Parathyroid adenoma (tissue), 2 donors: ENCODE measurements at regions not wholly inside any gene's neighbourhood (a gene's known extent, or its start where the extent isn't known, plus 50 kb on each side); places are given as distances from the start of the nearest gene placed in this dataset.

Source experiments
- H2AFZ ChIP-seq: fragments of 300-600 bp; sonication (generic); one replicate; pipeline ENCODE4 v1.7.0; 2017; ENCODE audit warnings: antibody characterized with exemption, mild to moderate bottlenecking
- H3K27ac ChIP-seq: fragments of 300-600 bp; sonication (generic); one replicate; pipeline ENCODE4 v1.7.0; 2017
- H3K27me3 ChIP-seq: fragments of 300-600 bp; sonication (generic); one replicate; pipeline ENCODE4 v1.7.0; 2017; ENCODE audit warnings: low read length; ENCODE audit not compliant: control insufficient read depth, insufficient read depth
- H3K36me3 ChIP-seq: fragments of 300-600 bp; sonication (generic); one replicate; pipeline ENCODE4 v1.7.0; 2017; ENCODE audit warnings: low read length; ENCODE audit not compliant: control insufficient read depth, insufficient read depth
- H3K4me1 ChIP-seq: fragments of 300-600 bp; sonication (generic); one replicate; pipeline ENCODE4 v1.7.0; 2017; ENCODE audit warnings: control low read depth
- H3K4me2 ChIP-seq: fragments of 300-600 bp; sonication (generic); one replicate; pipeline ENCODE4 v1.7.0; 2017; ENCODE audit warnings: low read length
- H3K4me3 ChIP-seq: fragments of 300-600 bp; sonication (generic); one replicate; pipeline ENCODE4 v1.7.0; 2017; ENCODE audit warnings: low read depth, low read length
- H3K79me2 ChIP-seq: fragments of 300-600 bp; sonication (generic); one replicate; pipeline ENCODE4 v1.7.0; 2017; ENCODE audit warnings: control low read depth
- H3K9ac ChIP-seq: fragments of 300-600 bp; sonication (generic); one replicate; pipeline ENCODE4 v1.7.0; 2017; ENCODE audit warnings: mild to moderate bottlenecking
- H3K9me3 ChIP-seq: fragments of 300-600 bp; sonication (generic); one replicate; pipeline ENCODE4 v1.7.0; 2017; ENCODE audit warnings: low read length; ENCODE audit not compliant: control insufficient read depth
- CTCF ChIP-seq: fragments of 300-600 bp; sonication (generic); IDR thresholded peaks from one replicate; pipeline ENCODE4 v1.7.0; 2017; ENCODE audit warnings: antibody characterized with exemption, mild to moderate bottlenecking
- donor health status: primary hyperparathyroidism.

- Histone ChIP-seq H3K4me3 (no peak overlapping the region), H3K27me3 (no peaks in the 10 kb centered on the region), H3K27ac (no peak overlapping the region), H2AFZ (no peak overlapping the region), H3K4me2 (no peak overlapping the region), H3K36me3 (no peaks in the 10 kb centered on the region), H3K4me1 (no peaks in the 10 kb centered on the region), H3K79me2 (no peaks in the 10 kb centered on the region), H3K9me3 (no peaks in the 10 kb centered on the region), H3K9ac (no peak overlapping the region)
- no peak for TF ChIP-seq CTCF
These were observed 143.8 kb upstream of the APCDD1 start for GRCh38 chr18:10310626-10311025.

DNA sequence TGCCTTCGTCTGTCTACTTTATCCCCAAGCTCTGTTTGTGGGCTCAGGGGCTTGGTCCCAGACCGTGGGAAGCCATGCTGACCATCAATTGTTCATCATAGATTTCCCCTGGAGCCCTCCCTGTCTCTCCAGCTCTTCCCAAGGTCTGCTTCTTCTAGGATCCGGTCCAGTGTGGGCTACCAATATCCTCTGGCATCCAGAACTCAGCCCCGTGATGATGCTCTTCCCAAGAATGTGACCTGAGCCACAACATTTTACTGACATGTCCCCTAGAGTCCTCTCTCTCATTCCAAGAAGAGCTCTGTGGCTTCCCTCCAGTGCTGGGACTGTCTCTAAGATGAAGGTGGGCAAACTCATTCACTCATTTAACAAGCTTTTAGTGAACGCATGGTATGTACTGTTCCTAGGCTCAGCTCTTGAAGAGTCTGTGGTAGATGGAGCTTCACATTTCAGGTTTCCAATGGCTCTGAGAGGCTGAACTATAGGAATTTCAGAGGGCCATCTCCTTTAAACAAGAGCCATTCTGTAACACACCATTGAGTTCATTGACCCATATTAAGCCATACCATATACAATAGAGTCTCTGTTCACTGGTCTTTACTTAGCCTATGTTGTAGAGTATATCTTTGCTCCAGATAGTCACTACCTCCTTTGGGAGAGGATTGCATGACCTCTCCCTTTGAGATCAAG, 142.0 kb upstream of the APCDD1 start:
- Histone ChIP-seq H3K9ac (no peak overlapping the region), H3K36me3 (no peaks in the 10 kb centered on the region), H3K4me3 (no peak overlapping the region), H3K4me1 (no peaks in the 10 kb centered on the region), H2AFZ (no peak overlapping the region), H3K4me2 (no peak overlapping the region), H3K27me3 (no peaks in the 10 kb centered on the region), H3K79me2 (no peaks in the 10 kb centered on the region), H3K27ac (no peak overlapping the region), H3K9me3 (no peaks in the 10 kb centered on the region)
- TF ChIP-seq CTCF: no peak

- Histone ChIP-seq H3K4me1 (no peaks in the 10 kb centered on the region), H3K36me3 (no peaks in the 10 kb centered on the region), H2AFZ (no peak overlapping the region), H3K27ac (no peak overlapping the region), H3K79me2 (no peaks in the 10 kb centered on the region), H3K9me3 (no peaks in the 10 kb centered on the region), H3K4me2 (no peak overlapping the region), H3K4me3 (no peak overlapping the region), H3K9ac (no peak overlapping the region), H3K27me3 (no peaks in the 10 kb centered on the region)
- no peak for TF ChIP-seq CTCF
These were observed 141.5 kb upstream of the APCDD1 start for GRCh38 chr18:10313016-10313342.

DNA sequence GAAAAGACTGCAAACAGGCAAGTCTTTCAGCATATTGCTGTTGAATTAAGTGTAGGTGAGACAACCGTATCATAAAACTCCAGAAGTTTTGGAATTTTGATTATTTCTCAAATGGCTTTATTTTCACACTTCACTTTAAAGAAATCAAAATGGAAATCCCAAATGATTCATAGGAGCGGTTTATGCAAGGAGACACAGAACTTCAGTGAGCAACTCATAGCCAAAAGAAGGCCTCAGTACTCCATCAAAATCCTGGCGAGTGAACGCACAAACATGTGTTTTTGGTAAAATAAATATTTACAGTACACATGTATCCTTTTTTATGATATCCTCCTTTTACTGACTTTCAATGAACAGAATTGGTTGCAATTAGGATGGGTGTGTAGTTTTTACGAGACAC, 140.4 kb upstream of the APCDD1 start:
- Histone ChIP-seq H3K4me3 (no peak overlapping the region), H3K9me3 (no peaks in the 10 kb centered on the region), H3K4me1 (no peaks in the 10 kb centered on the region), H2AFZ (no peak overlapping the region), H3K27me3 (no peaks in the 10 kb centered on the region), H3K4me2 (no peak overlapping the region), H3K79me2 (no peaks in the 10 kb centered on the region), H3K36me3 (no peaks in the 10 kb centered on the region), H3K27ac (no peak overlapping the region), H3K9ac (no peak overlapping the region)
- TF ChIP-seq CTCF: no peak

DNA sequence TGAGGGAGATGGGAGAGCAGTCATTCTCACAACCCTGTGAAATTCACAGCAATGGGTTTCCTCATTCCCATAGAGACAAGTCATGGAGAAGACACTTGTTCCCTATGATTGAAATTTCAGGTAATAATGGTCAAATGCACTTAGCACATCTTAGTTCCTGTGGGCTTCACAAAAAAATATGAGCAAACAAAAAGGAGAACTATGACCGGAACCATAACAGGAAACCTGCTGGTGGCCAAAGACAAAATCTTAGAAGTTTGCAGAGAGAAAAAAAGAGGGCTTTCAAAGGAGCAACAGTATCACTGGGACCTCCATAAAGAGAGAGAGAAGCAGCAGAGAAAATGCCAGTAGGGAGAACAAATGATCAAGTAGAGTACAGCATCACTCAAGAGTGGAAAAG, 138.9 kb upstream of the APCDD1 start:
- H3K4me1 ChIP-seq: no peaks in the 10 kb centered on the region
- H3K36me3 ChIP-seq: no peaks in the 10 kb centered on the region
- no peaks in the 10 kb centered on the region for H3K79me2 ChIP-seq
- H3K4me3 ChIP-seq: no peak overlapping the region
- no peak overlapping the region for H2AFZ ChIP-seq
- H3K9ac ChIP-seq: no peak overlapping the region
- no peak overlapping the region for H3K27ac ChIP-seq
- TF ChIP-seq CTCF: no peak
- no peak overlapping the region for H3K4me2 ChIP-seq
- H3K27me3 ChIP-seq: no peaks in the 10 kb centered on the region
- H3K9me3 ChIP-seq: no peaks in the 10 kb centered on the region
